ENCODE measurements at regions not wholly inside any gene's neighbourhood (a gene's known extent, or its start where the extent isn't known, plus 50 kb on each side); places are given as distances from the start of the nearest gene placed in this dataset.
A peak's percentile ranks its signal among the peaks of the same experiment; 100 is the strongest.

- no peak for TF ChIP-seq MAX (IDR thresholded peaks at IDR 0.05; ENCODE audit: low read depth)
- TF ChIP-seq POLR2AphosphoS5 (IDR thresholded peaks at IDR 0.05; ENCODE audit: low read depth, low read length), result no peak
- TF ChIP-seq JUND (IDR thresholded peaks at IDR 0.05), result no peak
- TF ChIP-seq RFX5 (IDR thresholded peaks at IDR 0.05; ENCODE audit: low read length), result no peak
- no peak for TF ChIP-seq USF2 (IDR thresholded peaks at IDR 0.05; ENCODE audit: borderline replicate concordance, low read depth, low read length)
- no peak for TF ChIP-seq NFIC (IDR thresholded peaks at IDR 0.05; ENCODE audit: borderline replicate concordance)
- no peak for TF ChIP-seq CHD2 (IDR thresholded peaks at IDR 0.05; ENCODE audit: low read length, partially characterized antibody)
- TF ChIP-seq FOXJ3 (CRISPR knock-in tag; IDR thresholded peaks at IDR 0.05), result no peak
- no peak for TF ChIP-seq TAF1 (IDR thresholded peaks at IDR 0.05; ENCODE audit: borderline replicate concordance, low read depth, low read length)
- no peak for TF ChIP-seq EP300 (IDR thresholded peaks at IDR 0.05; ENCODE audit: borderline replicate concordance in 1 of 2, low read depth in 1 of 2, low read length in 1 of 2)
- TF ChIP-seq TEAD4 (IDR thresholded peaks at IDR 0.05; ENCODE audit: borderline replicate concordance, insufficient read depth), result no peak
- no peak for TF ChIP-seq FOXM1 (IDR thresholded peaks at IDR 0.05; ENCODE audit: low read depth)
- no peak for TF ChIP-seq SMC3 (IDR thresholded peaks at IDR 0.05; ENCODE audit: low read depth, low read length)
- TF ChIP-seq NRF1 (IDR thresholded peaks at IDR 0.05; ENCODE audit: low read depth, low read length), result no peak
Observed at GRCh38 chr5:8845296-8845695, 700.6 kb downstream of the SEMA5A start (continued).

DNA sequence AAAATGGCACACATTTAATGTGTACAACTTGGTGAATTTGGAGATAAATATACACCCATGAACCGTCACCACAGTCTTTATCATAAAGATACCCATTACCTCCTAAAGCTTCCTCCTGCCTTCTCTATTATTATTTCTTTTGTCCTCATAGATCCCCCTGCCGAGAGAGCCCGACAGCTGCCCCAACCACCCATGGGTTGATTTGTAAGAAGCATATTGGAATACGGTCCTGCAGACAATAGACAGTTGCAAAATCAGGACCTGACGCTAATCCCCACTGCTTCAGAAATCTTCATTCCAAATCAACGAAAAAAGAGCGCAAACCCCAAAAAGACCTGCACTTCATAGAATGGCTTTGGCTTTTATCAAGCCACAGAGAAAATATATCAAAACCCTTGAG, 697.5 kb downstream of the SEMA5A start:
- Histone ChIP-seq H3K9ac (no peak overlapping the region), H3K36me3 (replicated peaks in 1 of 2; ENCODE audit: control insufficient read depth in 1 of 2, insufficient read depth in 2 of 2, low read length in 1 of 2) (no peaks in the 10 kb centered on the region), H4K20me1 (ENCODE audit: insufficient read depth) (no peaks in the 10 kb centered on the region), H3K27ac (ENCODE audit: low read depth in 2 of 2, low read length in 1 of 2) (peak overlapping the region in 1 of 2 experiments; percentile 61; a peak in 2 of 4 replicates), H3K27me3 (ENCODE audit: insufficient read depth) (no peaks in the 10 kb centered on the region), H3K9me2 (no peaks in the 10 kb centered on the region), H2AFZ (ENCODE audit: low read depth) (no peak overlapping the region), H3K79me2 (ENCODE audit: insufficient read depth) (no peaks in the 10 kb centered on the region), H3K4me2 (no peak overlapping the region), H3F3A (replicated peaks; ENCODE audit: insufficient read depth) (peaks cover 25% of the 10 kb centered on the region), H3K4me3 (ENCODE audit: low read depth in 2 of 2, low read length in 1 of 2) (no peak overlapping the region), H3K4me1 (ENCODE audit: control insufficient read depth in 1 of 2, insufficient read depth in 2 of 2, low read depth in 1 of 2, low read length in 1 of 2) (peaks cover 0 to 11% of the 10 kb centered on the region in 2 experiments; a peak in 2 of 4 replicates), H3K9me3 (no peaks in the 10 kb centered on the region)
- POLR2A ChIA-PET, result no interaction called here
- CTCF ChIA-PET, result interaction anchor here (0.7 kb wide), 1 partner anchor 837 kb away, joined by 3 read pairs; no protein-coding TSS in a partner anchor
- WGBS (ENCODE audit: low lambda C conversion rate), result 74% methylated on average over 7 of the region's 7 CpGs
- DNase-seq, result no peak
- TF ChIP-seq FOXJ3 (CRISPR knock-in tag; IDR thresholded peaks at IDR 0.05) (no peak), TAF1 (IDR thresholded peaks at IDR 0.05; ENCODE audit: borderline replicate concordance, low read depth, low read length) (no peak), RFX5 (IDR thresholded peaks at IDR 0.05; ENCODE audit: low read length) (no peak), MXI1 (IDR thresholded peaks at IDR 0.05; ENCODE audit: low read depth, low read length) (no peak), EZH2phosphoT487 (IDR thresholded peaks at IDR 0.05; ENCODE audit: borderline replicate concordance, low read depth) (no peak), SMC3 (IDR thresholded peaks at IDR 0.05; ENCODE audit: low read depth, low read length) (no peak), MEF2A (IDR thresholded peaks at IDR 0.05; ENCODE audit: borderline replicate concordance, low read depth) (no peak), MAX (IDR thresholded peaks at IDR 0.05; ENCODE audit: low read depth) (no peak), RCOR1 (IDR thresholded peaks at IDR 0.05; ENCODE audit: low read length) (no peak), SIN3A (IDR thresholded peaks at IDR 0.05; ENCODE audit: borderline replicate concordance, low read depth, low read length) (no peak), USF2 (IDR thresholded peaks at IDR 0.05; ENCODE audit: borderline replicate concordance, low read depth, low read length) (no peak), JUND (IDR thresholded peaks at IDR 0.05) (no peak), FOXM1 (IDR thresholded peaks at IDR 0.05; ENCODE audit: low read depth) (no peak)

All from SK-N-SH (cell line).